Colonic mucosa (tissue), 4 donors: ENCODE measurements at regions not wholly inside any gene's neighbourhood (a gene's known extent, or its start where the extent isn't known, plus 50 kb on each side); places are given as distances from the start of the nearest gene placed in this dataset.

Experiments used
- DNase-seq: peaks from one replicate; pipeline ENCODE4 v3.0.0-alpha.2; 2020
- H3K27ac ChIP-seq: fragments of 200-600 bp; one replicate; pipeline ENCODE4 v1.8.0; 2021
- H3K27me3 ChIP-seq: fragments of 200-600 bp; one replicate; pipeline ENCODE4 v1.8.0; 2021
- H3K36me3 ChIP-seq: fragments of 200-600 bp; one replicate; pipeline ENCODE4 v1.8.0; 2021
- H3K4me1 ChIP-seq: fragments of 200-600 bp; one replicate; pipeline ENCODE4 v1.8.0; 2021; ENCODE audit warnings: mild to moderate bottlenecking
- H3K4me3 ChIP-seq: fragments of 200-600 bp; one replicate; pipeline ENCODE4 v1.8.0; 2021
- H3K9ac ChIP-seq, 2 donors: one replicate each; pipeline ENCODE4 v1.7.0; 2013; ENCODE audit warnings: control low read depth in 2 of 2, low read depth in 2 of 2, low read length in 2 of 2
- H3K9me3 ChIP-seq: fragments of 200-600 bp; one replicate; pipeline ENCODE4 v1.8.0; 2021
- CTCF ChIP-seq: fragments of 200-600 bp; IDR thresholded peaks from one replicate; pipeline ENCODE4 v1.8.0; 2022; ENCODE audit warnings: antibody characterized with exemption, mild to moderate bottlenecking
- intact Hi-C: fragments of 100-400 bp; cut with DNase I; formaldehyde crosslinking; loops from one replicate; pipeline ENCODE4 v1.14.1; 2022
- donor health status: healthy.
- donor health status: DM: no; HTN: no; CAD: no.
- donor health status: DM: no; HTN: no; CAD: no.

GRCh38 chr20:24357177-24357576 is 112.3 kb upstream of the SYNDIG1 start:
- no peak for DNase-seq
- intact Hi-C loops = no loop called here
- no peak overlapping the region for H3K9ac ChIP-seq
- no peaks in the 10 kb centered on the region for H3K9me3 ChIP-seq
- no peak overlapping the region for H3K27ac ChIP-seq
- TF ChIP-seq CTCF = no peak
- no peak overlapping the region for H3K4me3 ChIP-seq
- no peaks in the 10 kb centered on the region for H3K36me3 ChIP-seq
- no peaks in the 10 kb centered on the region for H3K4me1 ChIP-seq
- H3K27me3 ChIP-seq = no peaks in the 10 kb centered on the region

GRCh38 chr20:24353135-24353690 is 116.2 kb upstream of the SYNDIG1 start:
- H3K27me3 ChIP-seq = no peaks in the 10 kb centered on the region
- H3K9me3 ChIP-seq = no peaks in the 10 kb centered on the region
- TF ChIP-seq CTCF = no peak
- H3K9ac ChIP-seq = no peak overlapping the region
- H3K4me1 ChIP-seq = no peaks in the 10 kb centered on the region
- H3K27ac ChIP-seq = no peak overlapping the region
- DNase-seq = no peak
- intact Hi-C loops = no loop called here
- no peaks in the 10 kb centered on the region for H3K36me3 ChIP-seq
- no peak overlapping the region for H3K4me3 ChIP-seq

- Histone ChIP-seq H3K27ac (no peak overlapping the region), H3K4me1 (no peaks in the 10 kb centered on the region), H3K27me3 (no peaks in the 10 kb centered on the region), H3K9me3 (no peaks in the 10 kb centered on the region), H3K4me3 (no peak overlapping the region), H3K36me3 (no peaks in the 10 kb centered on the region), H3K9ac (no peak overlapping the region)
- no peak for TF ChIP-seq CTCF
- DNase-seq = no peak
- intact Hi-C loops = no loop called here
Measured at GRCh38 chr20:24350923-24351368, 118.5 kb upstream of the SYNDIG1 start.

GRCh38 chr20:24341781-24342180 is 127.6 kb upstream of the SYNDIG1 start:
- intact Hi-C loops = no loop called here
- H3K27me3 ChIP-seq = no peaks in the 10 kb centered on the region
- no peak overlapping the region for H3K9ac ChIP-seq
- H3K4me1 ChIP-seq = no peaks in the 10 kb centered on the region
- no peaks in the 10 kb centered on the region for H3K36me3 ChIP-seq
- no peak for TF ChIP-seq CTCF
- no peak overlapping the region for H3K27ac ChIP-seq
- H3K9me3 ChIP-seq = no peaks in the 10 kb centered on the region
- DNase-seq = no peak
- no peak overlapping the region for H3K4me3 ChIP-seq

- no peaks in the 10 kb centered on the region for H3K4me1 ChIP-seq
- H3K36me3 ChIP-seq = no peaks in the 10 kb centered on the region
- DNase-seq = no peak
- H3K27ac ChIP-seq = no peak overlapping the region
- no peak for TF ChIP-seq CTCF
- no peaks in the 10 kb centered on the region for H3K9me3 ChIP-seq
- H3K9ac ChIP-seq = no peak overlapping the region
- intact Hi-C loops = no loop called here
- no peaks in the 10 kb centered on the region for H3K27me3 ChIP-seq
- H3K4me3 ChIP-seq = no peak overlapping the region
Measured at GRCh38 chr20:24340933-24341332, 128.5 kb upstream of the SYNDIG1 start.
